HFFc6 (cell line): ENCODE measurements at regions not wholly inside any gene's neighbourhood (a gene's known extent, or its start where the extent isn't known, plus 50 kb on each side); places are given as distances from the start of the nearest gene placed in this dataset.
"Not testable (repeated sequence)": the region's sequence is repeated elsewhere in the genome, so short reads cannot be mapped to it uniquely, and the experiment has no call there.

Experiments used
- DNase-seq: peaks from one replicate; pipeline ENCODE4 v3.0.0-alpha.2; 2018
- H3K27ac Mint-ChIP-seq: 2 replicates; pipeline ENCODE4 v1.8.0; 2020; ENCODE audit warnings: mild to moderate bottlenecking, mixed read lengths
- H3K27me3 Mint-ChIP-seq: 2 replicates; pipeline ENCODE4 v1.8.0; 2021; ENCODE audit warnings: mild to moderate bottlenecking, moderate library complexity, mixed read lengths; ENCODE audit not compliant: insufficient read depth
- H3K36me3 Mint-ChIP-seq: 2 replicates; pipeline ENCODE4 v1.8.0; 2021; ENCODE audit warnings: low read depth, mixed read lengths
- H3K4me1 Mint-ChIP-seq: 2 replicates; pipeline ENCODE4 v1.8.0; 2020; ENCODE audit warnings: low read depth, mixed read lengths
- H3K4me3 Mint-ChIP-seq: 2 replicates; pipeline ENCODE4 v1.8.0; 2020; ENCODE audit warnings: mild to moderate bottlenecking, moderate library complexity, mixed read lengths
- H3K9me3 Mint-ChIP-seq: 2 replicates; pipeline ENCODE4 v1.8.0; 2020; ENCODE audit warnings: mild to moderate bottlenecking, mixed read lengths
- TF ChIP-seq, protein P1 (sequence below): fragments of 200-600 bp; sonication (generic); IDR thresholded peaks from 2 replicates; pipeline ENCODE4 v1.5.0; 2021; ENCODE audit warnings: antibody characterized with exemption, mild to moderate bottlenecking

DNA sequence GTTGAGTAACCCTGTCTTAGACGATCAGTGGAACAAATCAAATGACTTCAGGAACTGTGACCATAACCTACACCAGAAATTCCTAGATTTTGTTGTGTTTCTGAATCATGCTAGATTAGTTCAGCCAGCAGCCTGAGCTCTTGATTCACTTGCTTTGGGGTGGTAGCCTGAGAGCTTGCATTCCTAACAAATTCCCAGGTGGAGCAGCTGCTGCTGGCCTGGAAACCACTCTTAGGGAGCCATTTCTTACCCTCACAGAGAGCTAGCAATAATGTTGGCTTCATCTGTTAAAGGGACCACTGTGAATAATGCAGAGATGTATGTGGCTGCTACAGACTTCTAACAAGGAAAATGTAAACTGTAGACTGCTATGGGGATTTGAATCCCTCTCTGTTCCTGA, 388.1 kb upstream of the PRR20A start:
- Mint-ChIP-seq H3K36me3 (no peaks in the 10 kb centered on the region), H3K4me3 (no peak overlapping the region), H3K27ac (no peak overlapping the region), H3K27me3 (no peaks in the 10 kb centered on the region), H3K9me3 (peaks cover 35% of the 10 kb centered on the region), H3K4me1 (no peaks in the 10 kb centered on the region)
- no peak for DNase-seq
- TF ChIP-seq, protein P1, sequence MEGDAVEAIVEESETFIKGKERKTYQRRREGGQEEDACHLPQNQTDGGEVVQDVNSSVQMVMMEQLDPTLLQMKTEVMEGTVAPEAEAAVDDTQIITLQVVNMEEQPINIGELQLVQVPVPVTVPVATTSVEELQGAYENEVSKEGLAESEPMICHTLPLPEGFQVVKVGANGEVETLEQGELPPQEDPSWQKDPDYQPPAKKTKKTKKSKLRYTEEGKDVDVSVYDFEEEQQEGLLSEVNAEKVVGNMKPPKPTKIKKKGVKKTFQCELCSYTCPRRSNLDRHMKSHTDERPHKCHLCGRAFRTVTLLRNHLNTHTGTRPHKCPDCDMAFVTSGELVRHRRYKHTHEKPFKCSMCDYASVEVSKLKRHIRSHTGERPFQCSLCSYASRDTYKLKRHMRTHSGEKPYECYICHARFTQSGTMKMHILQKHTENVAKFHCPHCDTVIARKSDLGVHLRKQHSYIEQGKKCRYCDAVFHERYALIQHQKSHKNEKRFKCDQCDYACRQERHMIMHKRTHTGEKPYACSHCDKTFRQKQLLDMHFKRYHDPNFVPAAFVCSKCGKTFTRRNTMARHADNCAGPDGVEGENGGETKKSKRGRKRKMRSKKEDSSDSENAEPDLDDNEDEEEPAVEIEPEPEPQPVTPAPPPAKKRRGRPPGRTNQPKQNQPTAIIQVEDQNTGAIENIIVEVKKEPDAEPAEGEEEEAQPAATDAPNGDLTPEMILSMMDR: no peak

DNA sequence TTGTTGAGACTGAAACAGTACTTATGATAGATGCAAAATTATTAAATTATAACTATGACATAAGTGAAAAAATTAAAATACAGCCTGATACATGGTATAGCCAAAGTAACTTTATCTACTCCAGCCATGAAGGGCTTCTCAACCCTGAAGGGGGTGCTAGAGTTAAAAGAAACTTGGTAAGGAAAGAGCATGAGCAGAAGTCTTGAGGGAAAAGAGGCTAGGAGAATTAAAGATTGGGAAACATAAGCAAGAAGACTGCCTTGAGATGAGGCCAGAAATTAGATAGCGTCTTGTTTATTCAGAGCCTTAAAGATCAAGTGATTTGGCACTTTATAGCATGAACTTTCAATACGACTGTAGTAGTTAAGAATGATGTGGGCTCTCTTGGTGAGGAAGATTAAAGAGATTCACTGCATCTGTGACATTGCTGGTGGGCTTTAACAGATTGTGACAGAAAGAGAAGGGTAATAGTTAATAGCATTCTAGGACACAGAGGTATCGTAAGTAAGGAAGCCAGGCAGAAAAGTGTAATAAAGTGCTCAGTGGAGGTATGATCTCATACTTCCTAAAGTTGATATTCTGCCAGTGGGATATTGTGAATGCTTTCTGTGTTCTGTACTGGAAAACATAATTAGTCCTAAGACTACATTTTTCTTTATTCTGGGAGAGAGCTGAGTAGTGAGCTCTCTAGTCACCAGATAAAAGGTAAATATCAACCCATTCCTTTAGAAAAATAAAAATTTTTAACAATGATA, 385.4 kb upstream of the PRR20A start:
- no peak overlapping the region for H3K4me3 Mint-ChIP-seq
- H3K9me3 Mint-ChIP-seq: peaks cover 35% of the 10 kb centered on the region
- H3K27me3 Mint-ChIP-seq: no peaks in the 10 kb centered on the region; the same call in 1 of the 2 replicates
- no peaks in the 10 kb centered on the region for H3K4me1 Mint-ChIP-seq
- DNase-seq: no peak
- H3K36me3 Mint-ChIP-seq: no peaks in the 10 kb centered on the region
- H3K27ac Mint-ChIP-seq: no peak overlapping the region
- TF ChIP-seq, protein P1: no peak

DNA sequence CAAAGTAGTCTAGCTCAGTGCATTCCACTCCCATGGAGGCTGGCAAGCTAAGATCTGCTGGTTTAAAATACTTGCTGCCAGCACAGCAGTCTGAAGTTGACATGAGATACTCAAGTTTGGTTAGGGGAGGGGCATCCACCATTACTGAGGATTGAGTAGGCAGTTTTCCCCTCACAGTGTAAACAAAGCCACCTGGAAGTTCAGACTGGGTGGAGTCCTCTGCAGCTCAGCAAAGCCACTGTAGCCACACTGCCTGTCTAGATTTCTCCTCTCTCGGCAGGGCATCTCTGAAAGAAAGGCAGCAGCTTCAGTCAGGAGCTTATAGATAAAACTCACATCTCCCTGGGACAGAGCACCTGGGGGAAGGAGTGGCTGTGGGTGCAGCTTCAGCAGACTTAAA, 377.4 kb upstream of the PRR20A start:
- Mint-ChIP-seq H3K36me3 (peaks cover 14% of the 10 kb centered on the region), H3K9me3 (peaks cover 73% of the 10 kb centered on the region)
- not testable (repeated sequence) for H3K27me3 Mint-ChIP-seq, DNase-seq, H3K4me1 Mint-ChIP-seq, H3K27ac Mint-ChIP-seq, H3K4me3 Mint-ChIP-seq

DNA sequence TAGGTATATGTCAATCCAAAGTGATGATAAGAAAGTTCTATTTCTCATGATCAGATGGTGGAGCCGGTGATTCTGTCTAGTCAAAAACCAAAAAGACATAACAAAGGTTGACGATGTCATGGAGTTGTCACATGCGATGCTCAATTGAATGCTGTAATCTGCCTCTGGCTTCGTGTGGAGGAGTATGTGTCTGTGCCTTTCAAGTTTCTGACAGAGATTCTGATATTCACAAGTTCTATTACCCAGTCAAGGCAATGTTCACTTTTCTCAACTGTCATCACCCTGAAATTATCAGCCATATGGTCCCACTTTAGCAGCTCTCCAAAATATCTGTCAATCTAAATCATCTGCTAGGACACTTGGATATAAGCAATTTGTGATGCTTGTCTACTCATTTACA, 367.6 kb upstream of the PRR20A start:
- no peak for DNase-seq
- no peaks in the 10 kb centered on the region for H3K36me3 Mint-ChIP-seq
- H3K27ac Mint-ChIP-seq: no peak overlapping the region
- no peaks in the 10 kb centered on the region for H3K27me3 Mint-ChIP-seq
- H3K4me3 Mint-ChIP-seq: no peak overlapping the region
- H3K4me1 Mint-ChIP-seq: no peaks in the 10 kb centered on the region
- peaks cover 24% of the 10 kb centered on the region for H3K9me3 Mint-ChIP-seq
- TF ChIP-seq, protein P1: no peak

DNA sequence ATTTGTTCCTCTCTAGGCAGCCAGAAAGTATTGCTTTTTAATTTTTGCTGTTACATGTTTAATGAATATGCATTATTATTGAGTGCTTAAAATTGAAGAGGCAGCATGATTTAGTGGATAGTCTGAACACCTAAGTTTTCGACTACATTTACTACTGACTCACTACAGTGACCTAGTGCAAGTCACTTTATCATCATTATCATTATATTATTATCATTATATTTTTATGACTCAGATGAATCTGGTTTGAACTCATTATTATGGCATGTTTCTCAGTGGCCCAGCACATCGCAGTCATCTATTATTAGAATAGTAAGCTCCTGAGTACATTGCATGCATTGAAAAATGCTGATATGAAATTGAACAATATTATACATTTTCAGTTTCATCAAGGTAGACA, 351.2 kb upstream of the PRR20A start:
- no peak overlapping the region for H3K4me3 Mint-ChIP-seq
- no peaks in the 10 kb centered on the region for H3K27me3 Mint-ChIP-seq
- TF ChIP-seq, protein P1: no peak
- peaks cover 8% of the 10 kb centered on the region for H3K9me3 Mint-ChIP-seq
- H3K4me1 Mint-ChIP-seq: no peaks in the 10 kb centered on the region
- no peaks in the 10 kb centered on the region for H3K36me3 Mint-ChIP-seq
- DNase-seq: no peak
- no peak overlapping the region for H3K27ac Mint-ChIP-seq

DNA sequence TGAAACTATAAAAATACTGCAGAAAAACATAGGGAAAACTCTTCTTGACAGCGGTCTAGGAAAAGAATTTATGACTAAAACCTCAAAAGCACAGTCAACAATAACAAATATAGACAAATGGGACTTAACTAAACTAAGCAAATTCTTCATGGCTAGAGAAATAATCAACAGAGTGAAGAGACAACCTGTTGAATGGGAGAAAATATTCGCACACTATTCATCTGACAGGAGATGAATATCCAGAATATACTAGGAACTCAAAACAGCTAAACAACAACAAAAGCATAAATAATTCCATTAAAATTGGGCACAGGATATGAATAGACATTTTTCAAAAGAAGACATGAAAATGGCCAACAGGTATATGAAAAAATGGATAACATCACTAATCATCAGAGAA, 303.6 kb upstream of the PRR20A start:
- no peak overlapping the region for H3K27ac Mint-ChIP-seq
- TF ChIP-seq, protein P1: no peak
- no peak overlapping the region for H3K4me3 Mint-ChIP-seq
- DNase-seq: no peak
- H3K36me3 Mint-ChIP-seq: no peaks in the 10 kb centered on the region
- peaks cover 31% of the 10 kb centered on the region for H3K9me3 Mint-ChIP-seq
- H3K4me1 Mint-ChIP-seq: no peaks in the 10 kb centered on the region
- H3K27me3 Mint-ChIP-seq: no peaks in the 10 kb centered on the region
